Nephron progenitor cell (in vitro differentiated cells): ENCODE measurements at regions not wholly inside any gene's neighbourhood (a gene's known extent, or its start where the extent isn't known, plus 50 kb on each side); places are given as distances from the start of the nearest gene placed in this dataset.
"Not testable (repeated sequence)": the region's sequence is repeated elsewhere in the genome, so short reads cannot be mapped to it uniquely, and the experiment has no call there.

Experiments used
- DNase-seq: peaks from one replicate; pipeline ENCODE4 v3.0.0; 2021
- H3K27ac Mint-ChIP-seq: 2 replicates; pipeline ENCODE4 v1.8.0; 2021; ENCODE audit warnings: mild to moderate bottlenecking, moderate library complexity, mixed read lengths
- H3K27me3 Mint-ChIP-seq: 2 replicates; pipeline ENCODE4 v1.8.0; 2021; ENCODE audit warnings: mild to moderate bottlenecking, low read depth, mixed read lengths; ENCODE audit not compliant: poor library complexity
- H3K36me3 Mint-ChIP-seq: 2 replicates; pipeline ENCODE4 v1.8.0; 2021; ENCODE audit warnings: low read depth, mixed read lengths
- H3K4me1 Mint-ChIP-seq: 2 replicates; pipeline ENCODE4 v1.8.0; 2021; ENCODE audit warnings: mixed read lengths
- H3K4me3 Mint-ChIP-seq: 2 replicates; pipeline ENCODE4 v1.8.0; 2021; ENCODE audit warnings: mild to moderate bottlenecking, moderate library complexity, mixed read lengths
- H3K9me3 Mint-ChIP-seq: 2 replicates; pipeline ENCODE4 v1.8.0; 2021; ENCODE audit warnings: mild to moderate bottlenecking, moderate library complexity, mixed read lengths
- TF ChIP-seq, protein P1 (sequence below): fragments of 200-600 bp; sonication (generic); IDR thresholded peaks from 2 replicates; pipeline ENCODE4 v1.5.0; 2021; ENCODE audit warnings: antibody characterized with exemption

DNA sequence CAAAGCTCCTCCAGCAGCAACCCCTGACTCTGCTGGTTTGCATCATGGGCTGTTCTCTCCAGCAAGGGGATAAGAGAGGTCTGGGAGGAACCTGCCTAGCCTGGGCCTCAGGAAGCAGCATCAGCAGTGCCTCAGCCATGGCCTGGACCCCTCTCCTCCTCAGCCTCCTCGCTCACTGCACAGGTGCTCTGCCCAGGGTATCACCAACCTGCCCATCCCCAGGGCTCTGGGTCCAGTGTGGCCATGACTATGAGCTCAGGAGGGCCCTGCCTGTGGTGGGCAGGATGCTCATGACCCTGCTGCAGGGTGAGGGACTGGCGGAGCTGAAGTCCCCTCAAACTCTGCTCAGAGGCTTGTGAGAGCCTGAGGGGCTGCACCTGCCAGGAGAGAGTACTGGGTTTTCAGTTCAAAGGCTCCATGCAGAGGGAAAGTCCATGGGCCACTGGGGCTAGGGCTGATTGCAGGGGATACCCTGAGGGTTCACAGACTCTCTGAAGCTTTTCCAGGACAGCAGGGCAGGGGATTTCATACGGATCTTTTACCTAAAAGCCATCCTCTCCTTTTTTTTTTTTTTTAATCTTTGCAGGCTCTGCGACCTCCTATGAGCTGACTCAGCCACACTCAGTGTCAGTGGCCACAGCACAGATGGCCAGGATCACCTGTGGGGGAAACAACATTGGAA is 115.8 kb upstream of the IGLL5 start:
- Mint-ChIP-seq H3K9me3 (no peaks in the 10 kb centered on the region), H3K36me3 (no peaks in the 10 kb centered on the region), H3K4me1 (no peaks in the 10 kb centered on the region), H3K27me3 (peaks cover 58% of the 10 kb centered on the region), H3K4me3 (no peak overlapping the region), H3K27ac (no peak overlapping the region)
- TF ChIP-seq, protein P1, sequence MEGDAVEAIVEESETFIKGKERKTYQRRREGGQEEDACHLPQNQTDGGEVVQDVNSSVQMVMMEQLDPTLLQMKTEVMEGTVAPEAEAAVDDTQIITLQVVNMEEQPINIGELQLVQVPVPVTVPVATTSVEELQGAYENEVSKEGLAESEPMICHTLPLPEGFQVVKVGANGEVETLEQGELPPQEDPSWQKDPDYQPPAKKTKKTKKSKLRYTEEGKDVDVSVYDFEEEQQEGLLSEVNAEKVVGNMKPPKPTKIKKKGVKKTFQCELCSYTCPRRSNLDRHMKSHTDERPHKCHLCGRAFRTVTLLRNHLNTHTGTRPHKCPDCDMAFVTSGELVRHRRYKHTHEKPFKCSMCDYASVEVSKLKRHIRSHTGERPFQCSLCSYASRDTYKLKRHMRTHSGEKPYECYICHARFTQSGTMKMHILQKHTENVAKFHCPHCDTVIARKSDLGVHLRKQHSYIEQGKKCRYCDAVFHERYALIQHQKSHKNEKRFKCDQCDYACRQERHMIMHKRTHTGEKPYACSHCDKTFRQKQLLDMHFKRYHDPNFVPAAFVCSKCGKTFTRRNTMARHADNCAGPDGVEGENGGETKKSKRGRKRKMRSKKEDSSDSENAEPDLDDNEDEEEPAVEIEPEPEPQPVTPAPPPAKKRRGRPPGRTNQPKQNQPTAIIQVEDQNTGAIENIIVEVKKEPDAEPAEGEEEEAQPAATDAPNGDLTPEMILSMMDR, result no peak
- no peak for DNase-seq

DNA sequence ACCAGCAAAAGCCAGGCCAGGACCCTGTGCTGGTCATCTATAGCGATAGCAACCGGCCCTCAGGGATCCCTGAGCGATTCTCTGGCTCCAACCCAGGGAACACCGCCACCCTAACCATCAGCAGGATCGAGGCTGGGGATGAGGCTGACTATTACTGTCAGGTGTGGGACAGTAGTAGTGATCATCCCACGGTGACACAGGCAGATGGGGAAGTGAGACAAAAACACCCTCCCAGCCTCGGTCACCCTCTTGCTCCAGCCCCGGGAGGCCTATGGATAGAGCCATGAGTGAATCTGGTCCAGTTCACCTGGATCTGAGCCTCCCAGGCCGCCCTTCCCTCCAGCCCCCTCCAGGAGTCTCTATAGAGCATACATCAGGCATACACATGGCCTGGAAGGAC is 115.2 kb upstream of the IGLL5 start:
- no peak overlapping the region for H3K27ac Mint-ChIP-seq
- no peaks in the 10 kb centered on the region for H3K36me3 Mint-ChIP-seq
- H3K4me1 Mint-ChIP-seq, result no peaks in the 10 kb centered on the region
- DNase-seq, result no peak
- TF ChIP-seq, protein P1, result no peak
- H3K9me3 Mint-ChIP-seq, result no peaks in the 10 kb centered on the region
- H3K4me3 Mint-ChIP-seq, result no peak overlapping the region
- H3K27me3 Mint-ChIP-seq, result peaks cover 56% of the 10 kb centered on the region

DNA sequence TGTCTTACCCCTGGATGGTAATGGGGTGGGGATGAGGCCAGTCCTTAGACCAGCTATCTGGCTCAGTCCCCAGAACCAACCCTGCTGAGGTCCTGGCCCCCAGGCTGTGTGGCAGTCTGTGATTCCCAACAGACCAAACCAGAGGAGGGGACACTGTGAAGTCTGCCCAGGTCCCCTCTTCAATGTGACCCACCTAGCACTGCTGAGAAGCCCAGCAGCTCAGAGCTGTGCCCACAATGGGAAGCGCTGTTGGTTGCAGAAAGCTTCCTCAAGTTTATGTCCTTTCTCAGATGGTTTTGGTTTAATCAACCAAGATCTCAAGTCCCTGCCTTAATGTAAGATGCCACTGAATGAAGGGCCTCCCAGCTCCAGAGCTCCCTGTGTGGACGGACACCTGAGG is 114.7 kb upstream of the IGLL5 start:
- H3K4me3 Mint-ChIP-seq, result no peak overlapping the region
- no peaks in the 10 kb centered on the region for H3K4me1 Mint-ChIP-seq
- H3K27me3 Mint-ChIP-seq, result peaks cover 56% of the 10 kb centered on the region
- H3K36me3 Mint-ChIP-seq, result no peaks in the 10 kb centered on the region
- TF ChIP-seq, protein P1, result no peak
- no peaks in the 10 kb centered on the region for H3K9me3 Mint-ChIP-seq
- no peak for DNase-seq
- no peak overlapping the region for H3K27ac Mint-ChIP-seq

DNA sequence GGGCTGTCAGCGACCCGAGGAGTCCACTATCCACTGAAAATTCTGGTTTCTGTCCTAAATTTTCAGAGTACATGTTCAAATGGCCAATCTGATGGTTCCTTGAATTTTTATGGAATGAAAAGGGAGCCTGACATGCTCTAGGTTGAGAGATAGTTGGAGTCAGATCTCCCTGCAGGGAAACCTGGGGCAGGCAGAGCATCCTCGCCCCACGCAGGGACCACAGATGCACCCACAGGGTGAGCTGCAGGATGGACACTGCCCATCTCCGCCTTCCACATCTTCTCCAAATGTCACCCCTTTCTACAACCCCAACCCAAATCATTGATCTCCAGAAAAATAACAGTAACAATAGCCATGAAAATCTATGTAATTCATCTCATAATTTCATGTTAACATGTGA is 114.2 kb upstream of the IGLL5 start:
- DNase-seq, result no peak
- Mint-ChIP-seq H3K27me3 (peaks cover 53% of the 10 kb centered on the region), H3K4me3 (no peak overlapping the region), H3K27ac (peak overlapping the region; percentile 55), H3K4me1 (no peaks in the 10 kb centered on the region), H3K9me3 (no peaks in the 10 kb centered on the region), H3K36me3 (no peaks in the 10 kb centered on the region)
- TF ChIP-seq, protein P1, result no peak

DNA sequence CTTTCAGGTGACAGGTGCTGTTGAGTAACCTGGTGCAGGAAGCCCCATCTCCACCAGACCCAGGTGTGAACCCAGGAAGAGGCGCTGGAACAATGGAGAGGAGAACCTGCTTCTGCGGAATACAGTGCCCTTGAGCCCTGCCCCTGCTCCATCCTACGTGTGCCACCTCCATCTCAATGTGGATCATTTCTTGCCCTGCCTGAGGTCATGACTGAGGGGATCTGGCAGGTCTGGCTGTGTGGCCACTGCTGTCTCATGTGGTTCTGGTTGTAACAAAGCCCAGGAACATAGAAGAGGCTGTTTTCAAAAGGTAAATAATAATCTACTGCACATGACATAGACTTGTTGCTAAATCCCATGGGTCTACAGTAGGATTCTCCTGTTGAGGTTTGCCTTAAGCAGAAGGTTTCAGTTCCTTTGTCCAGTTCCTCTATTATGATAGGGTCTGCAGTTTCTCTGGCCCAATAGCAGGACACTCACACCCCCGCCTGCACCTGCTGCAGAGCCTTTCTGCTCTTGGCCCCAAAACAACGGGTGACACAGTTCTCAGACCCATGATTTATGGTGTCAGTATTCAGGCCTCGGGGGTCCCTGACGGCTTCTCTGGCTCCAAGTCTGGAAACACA is 113.5 kb upstream of the IGLL5 start:
- DNase-seq, result no peak
- Mint-ChIP-seq H3K4me1 (no peaks in the 10 kb centered on the region), H3K36me3 (no peaks in the 10 kb centered on the region), H3K27ac (no peak overlapping the region), H3K9me3 (no peaks in the 10 kb centered on the region), H3K4me3 (no peak overlapping the region), H3K27me3 (peaks cover 47% of the 10 kb centered on the region)
- TF ChIP-seq, protein P1, result no peak

DNA sequence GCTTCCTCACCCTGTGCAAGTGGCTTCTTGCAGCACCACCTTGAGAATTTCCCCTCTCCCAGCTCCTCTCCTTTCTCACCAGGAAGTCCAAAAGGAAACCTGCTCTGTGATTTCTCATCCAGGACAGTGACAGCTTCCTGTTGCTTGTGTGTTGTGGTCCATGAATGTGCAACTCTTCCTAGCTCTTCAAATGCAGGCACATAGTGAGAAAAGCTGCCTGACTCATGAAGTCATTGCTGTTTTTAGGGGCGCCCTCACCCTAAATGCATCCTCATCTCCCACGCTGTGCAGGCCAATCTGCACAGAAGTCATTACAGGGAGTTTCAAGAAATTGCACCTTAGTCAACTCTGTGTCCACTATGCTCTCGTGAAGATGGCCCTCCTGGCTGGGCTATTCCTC is 112.9 kb upstream of the IGLL5 start:
- H3K27me3 Mint-ChIP-seq, result peaks cover 48% of the 10 kb centered on the region
- H3K4me3 Mint-ChIP-seq, DNase-seq, H3K9me3 Mint-ChIP-seq, H3K36me3 Mint-ChIP-seq, H3K4me1 Mint-ChIP-seq, H3K27ac Mint-ChIP-seq: not testable (repeated sequence)
